Thyroid gland (tissue), 4 donors: ENCODE measurements at regions not wholly inside any gene's neighbourhood (a gene's known extent, or its start where the extent isn't known, plus 50 kb on each side); places are given as distances from the start of the nearest gene placed in this dataset.

Source experiments
- CTCF ChIP-seq, 6 experiments: fragments of 200-600 bp in 3 of 6; fragments of 450-650 bp in 3 of 6; sonication (generic) in 3 of 6; IDR thresholded peaks; one replicate each; pipeline ENCODE4 v1.5.1; 2016 to 2019; ENCODE audit warnings: antibody characterized with exemption in 6 of 6, mild to moderate bottlenecking in 2 of 6, inconsistent platforms in 1 of 6, moderate library complexity in 1 of 6
- POLR2A ChIP-seq, 2 donors: fragments of 450-650 bp; IDR thresholded peaks; one replicate each; pipeline ENCODE4 v1.6.1; 2017; ENCODE audit warnings: antibody characterized with exemption in 2 of 2, mild to moderate bottlenecking in 2 of 2, moderate library complexity in 1 of 2

GRCh38 chr4:54417476-54417875 is 188.4 kb downstream of the PDGFRA start:
- TF ChIP-seq CTCF (IDR thresholded peaks at IDR 0.05) (no peak), POLR2A (IDR thresholded peaks at IDR 0.05) (no peak)
